Hepatocyte (in vitro differentiated cells): ENCODE measurements at regions not wholly inside any gene's neighbourhood (a gene's known extent, or its start where the extent isn't known, plus 50 kb on each side); places are given as distances from the start of the nearest gene placed in this dataset.

Source experiments
- EZH2 ChIP-seq: fragments of 200-600 bp; sonication (generic); IDR thresholded peaks from 2 replicates; pipeline ENCODE4 v1.6.1; 2016; ENCODE audit warnings: antibody characterized with exemption, mild to moderate bottlenecking, borderline replicate concordance
- EZH2phosphoT487 ChIP-seq: fragments of 200-600 bp; sonication (generic); IDR thresholded peaks from one replicate; pipeline ENCODE4 v1.6.1; 2018; ENCODE audit warnings: antibody characterized with exemption, mild to moderate bottlenecking, low read depth, moderate library complexity; ENCODE audit not compliant: unreplicated experiment, severe bottlenecking
- TF ChIP-seq, protein P1 (sequence below): fragments of 200-600 bp; sonication (generic); IDR thresholded peaks from 2 replicates; pipeline ENCODE4 v1.5.1; 2016; ENCODE audit warnings: antibody characterized with exemption, mild to moderate bottlenecking; ENCODE audit not compliant: poor library complexity

DNA sequence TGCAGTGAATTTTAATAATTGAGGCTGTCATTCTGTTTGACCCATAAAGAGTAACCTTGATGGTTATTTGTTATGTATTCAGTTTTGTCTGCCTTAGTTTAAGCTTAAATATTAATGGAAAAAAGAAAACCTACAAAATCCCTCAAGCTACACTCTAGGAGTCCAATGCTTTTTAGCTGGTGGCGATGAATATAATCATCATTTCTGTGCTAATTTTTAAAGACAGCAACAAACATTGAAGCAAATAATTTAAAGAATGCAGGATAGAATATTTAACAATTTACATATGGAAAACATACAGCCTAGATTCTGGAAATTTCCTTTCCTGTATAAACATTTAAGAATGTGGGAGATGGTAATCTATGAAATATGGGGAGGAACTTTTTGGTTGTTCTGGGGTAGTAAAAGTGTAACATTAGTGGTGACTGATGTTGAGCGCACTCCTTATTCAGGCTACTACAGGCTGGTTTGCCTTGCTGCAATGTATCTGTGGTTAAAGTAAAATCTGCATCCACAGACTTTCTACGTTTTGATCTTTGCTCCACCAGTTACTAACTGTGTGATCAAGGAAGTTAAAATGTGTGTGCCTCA, 287.9 kb upstream of the DEFB112 start:
- TF ChIP-seq, protein P1, sequence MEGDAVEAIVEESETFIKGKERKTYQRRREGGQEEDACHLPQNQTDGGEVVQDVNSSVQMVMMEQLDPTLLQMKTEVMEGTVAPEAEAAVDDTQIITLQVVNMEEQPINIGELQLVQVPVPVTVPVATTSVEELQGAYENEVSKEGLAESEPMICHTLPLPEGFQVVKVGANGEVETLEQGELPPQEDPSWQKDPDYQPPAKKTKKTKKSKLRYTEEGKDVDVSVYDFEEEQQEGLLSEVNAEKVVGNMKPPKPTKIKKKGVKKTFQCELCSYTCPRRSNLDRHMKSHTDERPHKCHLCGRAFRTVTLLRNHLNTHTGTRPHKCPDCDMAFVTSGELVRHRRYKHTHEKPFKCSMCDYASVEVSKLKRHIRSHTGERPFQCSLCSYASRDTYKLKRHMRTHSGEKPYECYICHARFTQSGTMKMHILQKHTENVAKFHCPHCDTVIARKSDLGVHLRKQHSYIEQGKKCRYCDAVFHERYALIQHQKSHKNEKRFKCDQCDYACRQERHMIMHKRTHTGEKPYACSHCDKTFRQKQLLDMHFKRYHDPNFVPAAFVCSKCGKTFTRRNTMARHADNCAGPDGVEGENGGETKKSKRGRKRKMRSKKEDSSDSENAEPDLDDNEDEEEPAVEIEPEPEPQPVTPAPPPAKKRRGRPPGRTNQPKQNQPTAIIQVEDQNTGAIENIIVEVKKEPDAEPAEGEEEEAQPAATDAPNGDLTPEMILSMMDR = no peak
- no peak for TF ChIP-seq EZH2
- TF ChIP-seq EZH2phosphoT487 = no peak
